Activated CD8-positive, alpha-beta memory T cell treated with anti-CD3 and anti-CD28 coated beads for 36 hours (primary cell): ENCODE measurements at regions not wholly inside any gene's neighbourhood (a gene's known extent, or its start where the extent isn't known, plus 50 kb on each side); places are given as distances from the start of the nearest gene placed in this dataset.
"Not testable (repeated sequence)": the region's sequence is repeated elsewhere in the genome, so short reads cannot be mapped to it uniquely, and the experiment has no call there.

Experiments used
- CTCF ChIA-PET: fragments of 350-600 bp; sonication (Branson Sonifier 250); formaldehyde crosslinking; loops from one replicate; lab custom pipeline; 2021; ENCODE audit warnings: antibody characterized with exemption; lab: Charles Lee
- POLR2A ChIA-PET: fragments of 350-600 bp; sonication (Branson Sonifier 250); formaldehyde crosslinking; loops from one replicate; lab custom pipeline; 2021; ENCODE audit warnings: antibody characterized with exemption; lab: Charles Lee

DNA sequence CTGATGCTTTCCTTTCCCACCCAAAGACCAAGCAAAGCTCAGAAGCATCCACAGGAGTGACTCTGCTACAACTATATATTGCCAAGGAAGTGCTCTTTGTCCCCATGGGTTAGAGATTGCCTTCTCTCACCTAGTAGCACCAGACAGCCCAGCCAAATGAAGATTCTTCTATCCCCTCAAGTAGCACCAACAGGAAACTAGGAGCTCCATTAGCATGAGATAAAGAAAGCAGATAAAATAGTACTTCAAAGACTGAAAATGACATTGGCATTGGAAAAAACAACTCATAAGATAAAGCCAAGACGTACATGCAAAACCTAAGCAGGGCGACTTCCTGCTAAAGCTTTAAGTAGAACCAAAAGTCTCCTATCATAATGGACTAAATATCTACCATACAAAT lies 871.5 kb downstream of the AMY1C start:
- POLR2A ChIA-PET = no interaction called here
- CTCF ChIA-PET = no interaction called here

DNA sequence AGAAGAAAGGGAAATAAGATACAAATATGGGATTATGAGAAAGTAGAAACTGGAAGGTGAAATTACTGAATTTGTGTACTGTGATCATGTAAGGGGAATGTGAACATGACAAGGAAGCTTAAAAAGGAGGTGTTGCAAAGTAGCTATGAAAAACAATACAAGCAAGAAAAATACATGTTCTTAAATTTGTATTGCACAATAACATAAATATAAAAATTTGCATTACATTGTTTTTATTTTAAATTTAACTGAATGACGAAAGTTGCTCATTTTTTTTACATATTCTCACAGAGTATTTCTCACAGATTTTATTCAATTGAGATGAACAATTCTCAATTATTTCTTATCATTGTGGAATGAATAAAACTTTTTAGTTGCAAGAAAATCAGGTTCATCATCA lies 874.8 kb downstream of the AMY1C start:
- ChIA-PET POLR2A (no interaction called here), CTCF (no interaction called here)

- ChIA-PET POLR2A (no interaction called here), CTCF (no interaction called here)
Observed at GRCh38 chr1:104629589-104629988, 879.9 kb downstream of the AMY1C start.

GRCh38 chr1:104630567-104631149 lies 881.0 kb downstream of the AMY1C start:
- POLR2A ChIA-PET = no interaction called here
- CTCF ChIA-PET = no interaction called here

GRCh38 chr1:104636581-104636980 lies 886.9 kb downstream of the AMY1C start:
- ChIA-PET POLR2A (no interaction called here), CTCF (no interaction called here)

- ChIA-PET CTCF (no interaction called here), POLR2A (no interaction called here)
Observed at GRCh38 chr1:104646233-104646632, 896.5 kb downstream of the AMY1C start.

GRCh38 chr1:104648269-104648691 lies 898.6 kb downstream of the AMY1C start:
- CTCF ChIA-PET = no interaction called here
- POLR2A ChIA-PET = no interaction called here

GRCh38 chr1:104664374-104664773 lies 914.7 kb downstream of the AMY1C start:
- POLR2A ChIA-PET, CTCF ChIA-PET: not testable (repeated sequence)

DNA sequence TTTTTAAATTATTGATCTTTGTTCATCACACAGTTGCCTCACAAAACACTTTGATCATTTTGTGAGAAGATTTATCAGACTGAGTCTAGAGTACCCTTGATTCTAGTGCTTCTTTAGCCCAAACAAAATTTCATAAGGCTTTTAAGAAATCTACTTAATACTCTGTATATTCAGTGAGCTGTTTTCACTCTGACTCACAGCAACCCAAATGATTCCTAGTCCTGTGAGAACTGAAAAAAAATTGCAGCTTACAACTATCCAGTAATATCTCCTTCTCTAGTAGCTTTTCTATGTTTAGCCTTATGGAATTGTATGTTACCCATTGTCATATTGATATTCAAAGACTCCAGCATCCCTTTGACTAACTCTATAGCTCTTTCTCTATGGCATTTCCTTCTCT lies 915.6 kb downstream of the AMY1C start:
- CTCF ChIA-PET = no interaction called here
- POLR2A ChIA-PET = no interaction called here

GRCh38 chr1:104671684-104672353 lies 922.1 kb downstream of the AMY1C start:
- ChIA-PET POLR2A (no interaction called here), CTCF (no interaction called here)

GRCh38 chr1:104699433-104699832 lies 949.7 kb downstream of the AMY1C start:
- ChIA-PET CTCF (no interaction called here), POLR2A (no interaction called here)

DNA sequence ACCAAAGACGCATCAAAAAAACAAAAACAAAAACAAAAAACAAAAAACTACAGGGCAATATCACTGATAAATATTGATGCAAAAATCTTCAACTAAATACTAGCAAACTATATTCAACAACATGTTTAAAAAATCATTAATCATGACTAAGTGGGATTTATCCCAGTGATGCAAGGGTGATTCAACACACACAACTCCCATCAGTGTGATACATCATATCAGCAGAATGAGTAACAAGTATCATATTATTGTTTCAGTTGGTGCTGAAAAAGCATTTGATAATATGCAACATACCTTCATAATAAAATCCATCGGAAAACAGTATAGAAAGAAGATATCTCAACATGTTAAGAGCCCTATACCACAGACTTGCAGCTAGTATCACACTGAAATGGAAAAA lies 953.0 kb downstream of the AMY1C start:
- CTCF ChIA-PET = no interaction called here

DNA sequence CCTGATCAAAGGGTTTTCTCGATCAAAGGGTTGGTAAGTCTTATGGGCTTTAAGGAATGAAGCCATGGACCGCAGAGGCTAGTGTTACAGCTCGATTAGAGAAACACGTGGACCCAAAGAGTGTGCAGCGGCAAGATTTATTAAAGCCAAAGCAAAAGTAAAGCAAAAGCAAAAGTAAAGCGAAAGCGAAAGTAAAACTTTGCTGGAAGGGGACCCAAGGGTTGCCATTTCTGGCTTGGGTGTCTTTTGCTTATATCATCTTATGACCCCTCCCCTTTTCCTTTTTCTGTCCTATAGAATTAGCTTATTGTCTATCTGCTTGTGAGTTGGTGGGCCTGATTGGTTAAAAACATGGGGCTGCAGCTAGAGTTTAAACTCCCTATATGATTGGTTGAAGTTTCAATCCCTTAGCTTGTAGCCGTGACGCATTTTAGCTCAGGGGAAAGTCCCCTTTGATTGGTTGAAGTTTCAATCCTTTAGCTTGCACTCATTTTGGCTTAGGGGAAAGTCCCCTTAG lies 957.0 kb downstream of the AMY1C start:
- CTCF ChIA-PET = no interaction called here
- POLR2A ChIA-PET = no interaction called here

More for the DNA sequence above, 953.0 kb downstream of the AMY1C start:
- POLR2A ChIA-PET = no interaction called here

- POLR2A ChIA-PET = no interaction called here
- CTCF ChIA-PET = no interaction called here
Observed at GRCh38 chr1:104718752-104719151, 969.1 kb downstream of the AMY1C start.

- ChIA-PET CTCF (no interaction called here), POLR2A (no interaction called here)
Observed at GRCh38 chr1:104720741-104721140, 971.0 kb downstream of the AMY1C start.

DNA sequence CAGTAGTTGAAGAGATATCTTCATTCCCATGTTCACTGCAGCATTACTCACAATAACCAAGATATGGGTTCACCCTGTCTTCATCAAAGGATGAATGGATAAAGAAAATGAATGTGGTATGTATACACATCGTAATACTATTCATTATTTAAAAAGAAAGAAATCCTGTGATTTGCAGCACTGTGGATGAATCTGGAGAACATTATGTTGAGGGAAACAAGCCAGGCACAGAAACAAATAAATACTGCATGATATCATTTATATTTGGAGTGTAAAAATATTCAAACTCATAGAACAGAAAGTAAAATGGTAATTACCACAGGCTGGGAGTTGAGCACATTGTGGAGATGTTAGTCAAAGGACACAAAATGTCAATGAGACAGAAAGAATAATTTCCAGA lies 977.2 kb downstream of the AMY1C start:
- ChIA-PET CTCF (no interaction called here), POLR2A (no interaction called here)

GRCh38 chr1:104733866-104734265 lies 984.2 kb downstream of the AMY1C start:
- POLR2A ChIA-PET = no interaction called here
- CTCF ChIA-PET = no interaction called here

GRCh38 chr1:104745875-104746274 lies 996.2 kb downstream of the AMY1C start:
- ChIA-PET POLR2A (no interaction called here), CTCF (no interaction called here)

- ChIA-PET POLR2A (no interaction called here), CTCF (no interaction called here)
Observed at GRCh38 chr1:104746994-104747393, 997.3 kb downstream of the AMY1C start.

DNA sequence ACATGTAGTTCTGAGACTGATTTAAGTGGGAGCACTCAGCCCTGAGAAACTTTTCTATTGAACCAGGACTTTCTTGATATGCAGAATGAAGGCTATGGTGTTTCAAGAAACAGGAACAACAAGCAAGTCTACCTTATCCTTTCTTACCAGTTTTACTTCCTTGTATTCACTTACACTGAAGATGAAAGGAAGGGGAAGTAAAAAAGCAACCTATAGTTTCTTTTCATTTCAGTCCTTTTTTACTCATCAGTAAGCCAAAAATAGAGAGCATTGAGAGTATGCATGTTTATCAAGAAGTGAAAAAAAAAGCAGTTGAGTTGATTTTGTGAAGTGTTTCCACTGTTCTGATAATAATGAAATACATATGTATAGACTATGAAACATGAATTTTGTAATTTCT lies 1010.3 kb downstream of the AMY1C start:
- POLR2A ChIA-PET = no interaction called here
- CTCF ChIA-PET = no interaction called here

DNA sequence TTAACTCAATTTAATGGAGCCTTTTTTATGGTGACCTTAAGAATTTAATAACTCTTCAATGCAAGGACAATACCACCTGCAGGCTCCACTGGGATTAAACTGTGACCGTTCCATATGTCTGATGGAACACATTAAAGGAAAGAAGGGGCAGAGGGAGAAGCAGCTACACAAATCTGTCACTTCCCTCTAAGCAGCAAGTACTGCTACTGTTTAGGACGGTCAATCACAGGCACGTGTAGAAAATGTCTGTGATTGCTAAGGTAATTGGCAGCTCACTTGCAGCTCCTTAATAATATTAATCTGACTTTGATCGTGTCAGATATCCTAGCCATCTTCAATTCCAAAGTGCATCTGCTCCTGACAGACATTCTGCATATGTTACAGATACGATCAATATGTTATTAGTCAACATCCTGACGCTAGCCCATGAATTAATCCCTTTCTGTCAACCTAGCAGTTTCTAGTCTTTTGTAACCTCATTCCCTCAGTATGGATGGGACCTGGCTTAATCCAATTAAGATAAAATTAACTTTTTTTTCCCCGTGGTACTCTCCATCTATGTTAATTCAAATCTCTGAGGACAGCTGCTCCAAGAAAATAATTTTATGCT lies 1012.4 kb downstream of the AMY1C start:
- CTCF ChIA-PET = no interaction called here
- POLR2A ChIA-PET = no interaction called here
